B cell (primary cell): ENCODE measurements at regions not wholly inside any gene's neighbourhood (a gene's known extent, or its start where the extent isn't known, plus 50 kb on each side); places are given as distances from the start of the nearest gene placed in this dataset.

Source experiments
- ATAC-seq: fragments of 200-7000 bp; cut with Tn5 transposase; one replicate; pipeline ENCODE4 v1.10.0; 2021; ENCODE audit warnings: low read depth, mild to moderate bottlenecking, moderate number of reproducible peaks, moderate library complexity
- CTCF ChIA-PET: fragments of 350-600 bp; sonication (Branson Sonifier 250); formaldehyde crosslinking; loops from one replicate; lab custom pipeline; 2021; ENCODE audit warnings: antibody characterized with exemption, inconsistent platforms; lab: Charles Lee
- POLR2A ChIA-PET: fragments of 350-600 bp; sonication (Branson Sonifier 250); formaldehyde crosslinking; loops from one replicate; lab custom pipeline; 2021; ENCODE audit warnings: antibody characterized with exemption; lab: Charles Lee
- DNase-seq: peaks from one replicate; pipeline ENCODE4 v3.0.0; 2013
- H2AFZ ChIP-seq: 2 replicates; pipeline ENCODE4 v1.6.1; 2012; ENCODE audit warnings: mild to moderate bottlenecking, low read depth, low read length; ENCODE audit not compliant: insufficient read depth, poor library complexity, severe bottlenecking
- H3K27ac ChIP-seq, 2 donors: 1 replicate in 1 of 2; 2 replicates in 1 of 2; pipeline ENCODE4 v1.5.1; 2012 to 2013; ENCODE audit warnings: low read length in 2 of 2, mild to moderate bottlenecking in 2 of 2, moderate library complexity in 1 of 2
- H3K27me3 ChIP-seq, 4 experiments: fragments of 200-600 bp in 1 of 4; sonication (generic) in 1 of 4; replicated peaks in 1 of 4; 1 replicate in 2 of 4; 2 replicates in 2 of 4; pipeline versions ENCODE4 v1.6.1 to v1.7.0; 2013 to 2016; ENCODE audit warnings: low read length in 3 of 4, mild to moderate bottlenecking in 2 of 4, mixed read lengths in 1 of 4, moderate library complexity in 1 of 4; ENCODE audit not compliant: insufficient read depth in 4 of 4, control insufficient read depth in 3 of 4; ENCODE audit errors: control extremely low read depth in 1 of 4
- H3K36me3 ChIP-seq, 2 experiments: replicated peaks in 1 of 2; 1 replicate in 1 of 2; 2 replicates in 1 of 2; pipeline versions ENCODE4 v1.6.1 to v1.7.1; 2013; ENCODE audit warnings: low read length in 1 of 2; ENCODE audit not compliant: insufficient read depth in 2 of 2, control insufficient read depth in 1 of 2; ENCODE audit errors: control extremely low read depth in 1 of 2, extremely low read depth in 1 of 2
- H3K4me1 ChIP-seq, 2 donors: fragments of 200-600 bp in 1 of 2; sonication (generic) in 1 of 2; 1 replicate in 1 of 2; 2 replicates in 1 of 2; pipeline versions ENCODE4 v1.5.1 to v1.6.1; 2013 to 2017; ENCODE audit warnings: low read length in 2 of 2; ENCODE audit not compliant: control insufficient read depth in 2 of 2, insufficient read depth in 2 of 2
- H3K4me2 ChIP-seq: replicated peaks from 2 replicates; pipeline ENCODE3; 2012; ENCODE audit warnings: mild to moderate bottlenecking, low read depth, low read length; ENCODE audit not compliant: poor library complexity, severe bottlenecking
- H3K4me3 ChIP-seq, 5 experiments: fragments of 200-600 bp in 1 of 5; sonication (generic) in 1 of 5; 1 replicate in 3 of 5; 2 replicates in 2 of 5; pipeline versions ENCODE4 v1.5.1 to v1.7.0; 2011 to 2016; ENCODE audit warnings: low read length in 4 of 5, mild to moderate bottlenecking in 4 of 5, low read depth in 2 of 5, control low read depth in 1 of 5, moderate library complexity in 1 of 5; ENCODE audit not compliant: insufficient read depth in 1 of 5; ENCODE audit errors: control extremely low read depth in 1 of 5, extremely low read depth in 1 of 5
- H3K79me2 ChIP-seq: fragments of 200-600 bp; sonication (generic); one replicate; pipeline ENCODE4 v1.6.0; 2016; ENCODE audit warnings: low read length; ENCODE audit not compliant: control insufficient read depth, insufficient read depth
- H3K9ac ChIP-seq: fragments of 200-600 bp; sonication (generic); 2 replicates; pipeline ENCODE4 v1.6.1; 2017; ENCODE audit warnings: mild to moderate bottlenecking, low read length, moderate library complexity
- H3K9me3 ChIP-seq, 3 donors: one replicate each; pipeline versions ENCODE4 v1.6.1 to v1.7.1; 2013; ENCODE audit warnings: low read length in 2 of 3; ENCODE audit not compliant: control insufficient read depth in 2 of 3, insufficient read depth in 1 of 3; ENCODE audit errors: control extremely low read depth in 1 of 3
- H4K20me1 ChIP-seq: 2 replicates; pipeline ENCODE4 v1.6.0; 2012; ENCODE audit warnings: mild to moderate bottlenecking, low read length; ENCODE audit not compliant: insufficient read depth, control insufficient read depth, poor library complexity, severe bottlenecking
- H3K27ac Mint-ChIP-seq: one replicate; pipeline ENCODE4 v1.8.0; 2021; ENCODE audit warnings: mixed read lengths
- H3K27me3 Mint-ChIP-seq: one replicate; pipeline ENCODE4 v1.8.0; 2021; ENCODE audit warnings: mixed read lengths
- H3K4me1 Mint-ChIP-seq: one replicate; pipeline ENCODE4 v1.8.0; 2021; ENCODE audit warnings: mixed read lengths
- H3K4me3 Mint-ChIP-seq: one replicate; pipeline ENCODE4 v1.8.0; 2021; ENCODE audit warnings: mixed read lengths
- H3K9me3 Mint-ChIP-seq: one replicate; pipeline ENCODE4 v1.8.0; 2022; ENCODE audit warnings: mixed read lengths; ENCODE audit not compliant: insufficient read depth
- EZH2 ChIP-seq: IDR thresholded peaks from 2 replicates; pipeline ENCODE4 v1.6.1; 2012; ENCODE audit warnings: borderline replicate concordance, low read depth, mild to moderate bottlenecking, moderate library complexity, low read length; ENCODE audit not compliant: insufficient read depth, poor library complexity, severe bottlenecking
- WGBS: methylation state at CpG from one replicate; pipeline ENCODE4 v1.1.5; 2013; ENCODE audit warnings: missing lambda C conversion rate; ENCODE audit not compliant: insufficient coverage; 5-methylcytosine and 5-hydroxymethylcytosine counted together
- intact Hi-C: fragments of 100-400 bp; cut with micrococcal nuclease; formaldehyde crosslinking; loops from one replicate; pipeline ENCODE4 v1.10.0; 2022
- TF ChIP-seq, protein P1 (sequence below): fragments of 200-600 bp; IDR thresholded peaks from one replicate; pipeline ENCODE4 v1.8.0; 2022; ENCODE audit warnings: antibody characterized with exemption, mild to moderate bottlenecking

DNA sequence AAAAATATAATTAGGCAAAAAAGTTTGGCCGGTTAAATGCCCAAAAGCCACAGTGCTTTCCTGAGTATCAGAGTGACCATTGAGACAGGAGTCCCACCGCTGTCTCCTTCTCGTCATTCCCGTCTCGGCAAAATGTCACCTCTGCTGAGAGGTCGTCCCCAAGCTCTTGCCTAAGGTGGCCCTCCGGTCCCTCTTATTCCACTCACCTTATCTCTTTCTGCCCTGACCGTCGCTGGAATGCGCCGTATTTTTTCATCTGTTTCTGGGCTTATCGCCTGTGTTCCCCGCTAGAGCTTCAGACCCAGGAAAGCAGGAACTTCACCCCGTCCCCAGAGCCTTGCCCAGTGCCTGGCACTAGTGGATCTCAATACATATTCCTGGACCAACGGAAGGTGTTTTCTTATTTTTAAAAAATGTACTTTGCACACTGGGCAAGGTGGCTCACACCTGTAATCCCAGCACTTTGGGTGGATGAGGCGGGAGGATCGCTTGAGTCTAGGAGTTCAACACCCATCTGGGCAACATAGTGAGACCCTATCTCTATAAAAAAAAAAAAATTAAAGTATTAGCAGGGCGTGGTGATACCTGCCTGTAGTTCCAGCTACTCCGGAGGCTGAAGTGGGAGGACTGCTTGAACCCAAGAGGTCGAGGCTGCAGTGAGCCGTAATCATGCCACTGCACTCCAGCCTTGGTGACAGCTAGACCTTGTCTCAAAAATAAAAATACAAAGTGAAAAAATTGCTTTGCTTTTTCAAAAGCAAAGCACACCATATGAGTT is 122.8 kb upstream of the PTPN1 start:
- H3K9me3 Mint-ChIP-seq: no peaks in the 10 kb centered on the region
- H3K9me3 ChIP-seq: no peaks in the 10 kb centered on the region
- no peak overlapping the region for H3K4me2 ChIP-seq
- ChIA-PET POLR2A (no interaction called here), CTCF (no interaction called here)
- no peak overlapping the region for H3K27ac Mint-ChIP-seq
- TF ChIP-seq, protein P1, sequence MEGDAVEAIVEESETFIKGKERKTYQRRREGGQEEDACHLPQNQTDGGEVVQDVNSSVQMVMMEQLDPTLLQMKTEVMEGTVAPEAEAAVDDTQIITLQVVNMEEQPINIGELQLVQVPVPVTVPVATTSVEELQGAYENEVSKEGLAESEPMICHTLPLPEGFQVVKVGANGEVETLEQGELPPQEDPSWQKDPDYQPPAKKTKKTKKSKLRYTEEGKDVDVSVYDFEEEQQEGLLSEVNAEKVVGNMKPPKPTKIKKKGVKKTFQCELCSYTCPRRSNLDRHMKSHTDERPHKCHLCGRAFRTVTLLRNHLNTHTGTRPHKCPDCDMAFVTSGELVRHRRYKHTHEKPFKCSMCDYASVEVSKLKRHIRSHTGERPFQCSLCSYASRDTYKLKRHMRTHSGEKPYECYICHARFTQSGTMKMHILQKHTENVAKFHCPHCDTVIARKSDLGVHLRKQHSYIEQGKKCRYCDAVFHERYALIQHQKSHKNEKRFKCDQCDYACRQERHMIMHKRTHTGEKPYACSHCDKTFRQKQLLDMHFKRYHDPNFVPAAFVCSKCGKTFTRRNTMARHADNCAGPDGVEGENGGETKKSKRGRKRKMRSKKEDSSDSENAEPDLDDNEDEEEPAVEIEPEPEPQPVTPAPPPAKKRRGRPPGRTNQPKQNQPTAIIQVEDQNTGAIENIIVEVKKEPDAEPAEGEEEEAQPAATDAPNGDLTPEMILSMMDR: no peak
- TF ChIP-seq EZH2: no peak
- no peaks in the 10 kb centered on the region for H4K20me1 ChIP-seq
- H3K4me1 Mint-ChIP-seq: peaks cover 10% of the 10 kb centered on the region
- H3K4me3 Mint-ChIP-seq: no peak overlapping the region
- H3K79me2 ChIP-seq: no peaks in the 10 kb centered on the region
- H3K9ac ChIP-seq: no peak overlapping the region
- peaks cover 2 to 10% of the 10 kb centered on the region in 2 donors for H3K4me1 ChIP-seq
- H3K4me3 ChIP-seq: no peak overlapping the region
- 69% methylated on average over 16 of the region's 21 CpGs for WGBS
- H3K36me3 ChIP-seq: no peaks in the 10 kb centered on the region
- H3K27ac ChIP-seq: no peak overlapping the region
- DNase-seq (no peak), ATAC-seq (no peak)
- peaks cover 0 to 45% (median 8%) of the 10 kb centered on the region in 4 experiments for H3K27me3 ChIP-seq
- no peak overlapping the region for H2AFZ ChIP-seq
- peaks cover 40% of the 10 kb centered on the region for H3K27me3 Mint-ChIP-seq
- intact Hi-C loops: no loop called here

GRCh38 chr20:50387996-50388332 is 122.2 kb upstream of the PTPN1 start:
- no peak overlapping the region for H3K4me3 Mint-ChIP-seq
- Histone ChIP-seq H2AFZ (no peak overlapping the region), H3K4me2 (no peak overlapping the region), H3K79me2 (no peaks in the 10 kb centered on the region), H4K20me1 (no peaks in the 10 kb centered on the region), H3K9me3 (no peaks in the 10 kb centered on the region), H3K27me3 (peaks cover 0 to 45% (median 8%) of the 10 kb centered on the region in 4 experiments), H3K9ac (no peak overlapping the region), H3K36me3 (no peaks in the 10 kb centered on the region), H3K4me1 (peaks cover 0 to 7% of the 10 kb centered on the region in 2 donors), H3K27ac (no peak overlapping the region), H3K4me3 (no peak overlapping the region)
- no peak overlapping the region for H3K27ac Mint-ChIP-seq
- intact Hi-C loops: no loop called here
- peaks cover 10% of the 10 kb centered on the region for H3K4me1 Mint-ChIP-seq
- ChIA-PET CTCF (no interaction called here), POLR2A (no interaction called here)
- 27% methylated on average over 6 of the region's 6 CpGs for WGBS
- TF ChIP-seq, protein P1: no peak
- no peak for TF ChIP-seq EZH2
- ATAC-seq (no peak), DNase-seq (no peak)
- H3K27me3 Mint-ChIP-seq: peaks cover 40% of the 10 kb centered on the region
- no peaks in the 10 kb centered on the region for H3K9me3 Mint-ChIP-seq
